GM04504 (cell line): ENCODE measurements at regions not wholly inside any gene's neighbourhood (a gene's known extent, or its start where the extent isn't known, plus 50 kb on each side); places are given as distances from the start of the nearest gene placed in this dataset.

Experiments
- DNase-seq: peaks from one replicate; pipeline ENCODE4 v3.0.0-alpha.2; 2012; ENCODE audit warnings: low read depth

DNA sequence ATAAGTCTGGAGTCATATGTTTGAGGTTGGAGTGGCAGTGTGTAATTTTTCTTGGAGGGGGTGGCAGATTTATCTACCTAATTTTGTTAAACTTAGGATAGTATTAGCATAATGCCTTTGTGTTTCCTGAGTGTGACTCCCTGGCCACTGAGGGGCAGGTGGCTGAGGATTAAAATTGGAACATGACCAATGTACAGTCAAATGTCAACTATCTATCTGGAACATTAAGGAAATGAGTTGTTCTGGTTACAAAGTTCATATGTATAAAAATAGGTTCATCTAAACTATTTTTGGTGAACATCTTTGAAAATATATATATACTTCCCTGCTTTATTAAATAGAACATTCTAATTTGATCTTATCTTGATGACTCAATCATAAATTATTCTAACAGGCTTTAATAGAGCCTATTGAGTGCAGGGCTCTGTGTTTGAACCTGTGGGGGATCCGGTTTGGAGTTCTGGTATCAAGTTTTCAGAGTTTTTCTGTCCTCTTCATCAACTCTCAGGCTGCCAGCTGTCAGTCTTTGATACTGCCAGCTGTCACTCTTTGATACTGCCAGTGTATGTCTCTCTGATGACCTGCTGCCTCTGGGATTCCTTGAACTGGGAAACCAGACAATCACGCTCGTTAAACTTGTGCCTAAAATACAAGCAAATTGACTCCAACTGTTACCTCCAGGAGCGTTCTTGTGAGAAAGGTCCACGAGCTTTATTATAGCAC, 309.6 kb downstream of the METTL15 start:
- DNase-seq, result no peak

GRCh38 chr11:28412029-28412428, 303.8 kb downstream of the METTL15 start:
- no peak for DNase-seq

- no peak for DNase-seq
Measured at GRCh38 chr11:28401446-28401845, 293.3 kb downstream of the METTL15 start.

DNA sequence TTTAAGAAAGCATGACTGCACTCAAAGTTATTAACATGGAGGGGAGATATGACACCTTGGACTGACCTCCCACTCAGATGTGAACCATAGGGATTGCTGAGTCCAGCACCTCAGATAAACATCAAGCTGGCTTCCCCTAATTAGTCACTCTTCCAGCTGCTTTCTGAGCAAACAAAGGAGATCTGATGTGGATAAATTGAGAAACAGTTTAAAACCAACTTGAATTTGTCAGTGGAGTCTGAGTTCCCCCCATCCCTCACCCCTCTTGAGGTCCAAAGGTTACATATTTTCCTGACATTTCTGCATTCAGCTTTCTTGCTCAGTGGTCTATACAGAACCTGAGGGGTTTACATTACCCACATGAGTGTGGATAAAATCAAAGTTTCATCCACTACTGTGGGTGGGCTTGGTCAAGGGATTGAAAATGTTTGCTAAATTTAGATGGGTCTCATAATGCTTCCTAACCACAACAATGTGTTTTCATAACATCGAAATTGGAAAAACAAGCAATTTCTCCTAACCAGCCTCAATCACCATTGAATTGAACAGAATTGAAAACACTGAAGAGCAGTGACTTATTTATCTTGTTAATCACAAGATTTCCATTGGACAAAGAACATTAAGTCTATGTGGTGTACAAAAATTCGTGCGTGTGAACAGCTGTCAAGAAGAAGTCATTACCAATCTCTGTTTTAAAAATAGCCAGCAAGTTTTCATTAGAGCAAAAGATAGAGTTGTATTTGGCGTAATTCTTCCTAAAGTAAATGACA, 292.3 kb downstream of the METTL15 start:
- no peak for DNase-seq

GRCh38 chr11:28393348-28393747, 285.2 kb downstream of the METTL15 start:
- no peak for DNase-seq

GRCh38 chr11:28384418-28384817, 276.2 kb downstream of the METTL15 start:
- peak; percentile 94 for DNase-seq

GRCh38 chr11:28383456-28383855, 275.3 kb downstream of the METTL15 start:
- DNase-seq, result peak; percentile 39
